ENCODE measurements at regions not wholly inside any gene's neighbourhood (a gene's known extent, or its start where the extent isn't known, plus 50 kb on each side); places are given as distances from the start of the nearest gene placed in this dataset.
A peak's percentile ranks its signal among the peaks of the same experiment; 100 is the strongest.

GRCh38 chr18:11379660-11380059 lies 229.7 kb upstream of the SLC35G4 start:
- Histone ChIP-seq H3K27ac (no peak overlapping the region), H3K4me3 (no peak overlapping the region), H3K27me3 (no peaks in the 10 kb centered on the region), H3K4me1 (no peaks in the 10 kb centered on the region), H3K36me3 (no peaks in the 10 kb centered on the region), H3K9me3 (no peaks in the 10 kb centered on the region)
- DNase-seq, result no peak
- no peak for FAIRE-seq
- intact Hi-C loops (cut with DNase I), result no loop called here
- ATAC-seq, result no peak
- TF ChIP-seq CTCF (IDR thresholded peaks at IDR 0.05), result no peak
- 77% methylated on average over 10 of the region's 10 CpGs for WGBS, 2 donors

- no peak for ATAC-seq
- WGBS, 2 donors, result 72 to 82% methylated on average over 18 of the region's 18 CpGs
- intact Hi-C loops (cut with DNase I), result no loop called here
- DNase-seq, result no peak
- no peak for TF ChIP-seq CTCF (IDR thresholded peaks at IDR 0.05)
- Histone ChIP-seq H3K4me3 (no peak overlapping the region), H3K9me3 (no peaks in the 10 kb centered on the region), H3K4me1 (no peaks in the 10 kb centered on the region), H3K27me3 (no peaks in the 10 kb centered on the region), H3K27ac (no peak overlapping the region), H3K36me3 (no peaks in the 10 kb centered on the region)
- no peak for FAIRE-seq
These were observed 228.6 kb upstream of the PIEZO2 start for GRCh38 chr18:11377766-11378540.

- Histone ChIP-seq H3K27me3 (peaks cover 0 to 3% (median 0%) of the 10 kb centered on the region in 4 donors), H3K4me1 (no peaks in the 10 kb centered on the region), H3K4me3 (no peak overlapping the region), H3K36me3 (no peaks in the 10 kb centered on the region), H3K27ac (no peak overlapping the region), H3K9me3 (no peaks in the 10 kb centered on the region)
- 34 to 51% methylated on average over 2 of the region's 2 CpGs for WGBS, 2 donors
- no peak for TF ChIP-seq CTCF (IDR thresholded peaks at IDR 0.05)
- FAIRE-seq, result peak; percentile 5
- DNase-seq, result no peak
- ATAC-seq, result no peak
- intact Hi-C loops (cut with DNase I), result no loop called here
These were observed 222.8 kb upstream of the PIEZO2 start for GRCh38 chr18:11372163-11372562.

- FAIRE-seq (no peak), ATAC-seq (no peak), DNase-seq (no peak)
- no peak overlapping the region for H3K27ac ChIP-seq
- H3K4me3 ChIP-seq, result no peak overlapping the region
- no peak for TF ChIP-seq CTCF (IDR thresholded peaks at IDR 0.05)
- 64 to 71% methylated on average over 7 of the region's 7 CpGs for WGBS, 2 donors
- intact Hi-C loops (cut with DNase I), result no loop called here
- H3K27me3 ChIP-seq, result peaks cover 0 to 3% (median 0%) of the 10 kb centered on the region in 4 donors
- no peaks in the 10 kb centered on the region for H3K4me1 ChIP-seq
- no peaks in the 10 kb centered on the region for H3K36me3 ChIP-seq
- H3K9me3 ChIP-seq, result no peaks in the 10 kb centered on the region
These were observed 220.2 kb upstream of the PIEZO2 start for GRCh38 chr18:11369556-11369955.

GRCh38 chr18:11368020-11368419 lies 218.7 kb upstream of the PIEZO2 start:
- Histone ChIP-seq H3K27me3 (peaks cover 0 to 3% (median 0%) of the 10 kb centered on the region in 4 donors), H3K9me3 (no peaks in the 10 kb centered on the region), H3K27ac (no peak overlapping the region), H3K36me3 (no peaks in the 10 kb centered on the region), H3K4me1 (no peaks in the 10 kb centered on the region), H3K4me3 (no peak overlapping the region)
- intact Hi-C loops (cut with DNase I), result no loop called here
- no peak for ATAC-seq
- FAIRE-seq, result no peak
- TF ChIP-seq CTCF (IDR thresholded peaks at IDR 0.05), result no peak
- no peak for DNase-seq
- WGBS, 2 donors, result 72 to 80% methylated on average over 4 of the region's 4 CpGs

Measured in pancreas (tissue), 10 donors.